GM18951 (cell line): ENCODE measurements at regions not wholly inside any gene's neighbourhood (a gene's known extent, or its start where the extent isn't known, plus 50 kb on each side); places are given as distances from the start of the nearest gene placed in this dataset.

ENCODE experiments used
- POLR2A ChIP-seq: IDR thresholded peaks from 4 replicates; pipeline ENCODE4 v1.6.1; 2011; ENCODE audit warnings: mild to moderate bottlenecking; ENCODE audit not compliant: insufficient read length, insufficient read depth; ENCODE audit errors: extremely low read depth
- in situ Hi-C: fragments of 300-500 bp; cut with MboI; formaldehyde crosslinking; loops from one replicate; pipeline ENCODE4 v1.12.0; 2022; ENCODE audit warnings: low sequenced_read_pairs, mixed read lengths, inconsistent platforms; ENCODE audit not compliant: unreplicated experiment

DNA sequence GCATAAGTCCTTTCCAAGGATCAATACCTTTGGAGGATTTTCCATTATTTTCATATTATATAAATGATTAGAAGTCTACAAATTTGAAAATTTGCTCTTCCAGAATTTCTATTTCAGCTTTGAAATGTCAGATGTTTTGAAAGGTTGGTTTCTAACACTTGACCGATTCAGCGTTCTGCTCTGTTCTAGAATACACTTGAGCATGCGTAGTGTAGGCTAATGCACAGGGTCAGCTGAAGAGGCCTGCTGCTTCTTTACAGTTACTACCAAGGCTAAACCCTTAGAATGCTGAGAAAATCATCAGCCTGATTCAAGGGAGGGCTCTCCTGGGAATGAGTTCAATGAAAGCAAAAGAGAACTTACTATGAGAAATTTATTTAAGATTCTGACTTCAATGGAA is 177.6 kb downstream of the RNF144B start:
- in situ Hi-C loops = no loop called here
- TF ChIP-seq POLR2A = no peak

GRCh38 chr6:18565231-18565630 is 178.1 kb downstream of the RNF144B start:
- in situ Hi-C loops = no loop called here
- no peak for TF ChIP-seq POLR2A

DNA sequence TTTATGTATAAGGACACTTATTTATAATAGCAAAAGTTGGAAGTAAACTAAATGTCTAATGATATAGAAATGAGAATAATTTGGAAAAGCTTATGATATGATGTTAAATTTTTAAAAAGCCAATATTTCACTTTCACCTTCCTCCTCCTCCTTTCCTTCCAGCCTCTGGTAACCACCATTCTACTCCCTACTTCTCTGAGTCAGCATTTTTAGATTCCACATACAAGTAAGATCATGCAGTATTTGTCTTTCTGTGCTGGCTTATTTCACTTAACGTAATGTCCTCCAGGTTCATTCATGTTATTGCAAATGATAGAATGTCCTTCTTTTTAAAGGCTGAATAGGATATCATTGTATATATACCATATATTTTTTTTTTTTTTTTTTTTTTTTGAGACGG is 180.2 kb downstream of the RNF144B start:
- in situ Hi-C loops = no loop called here
- TF ChIP-seq POLR2A = no peak

DNA sequence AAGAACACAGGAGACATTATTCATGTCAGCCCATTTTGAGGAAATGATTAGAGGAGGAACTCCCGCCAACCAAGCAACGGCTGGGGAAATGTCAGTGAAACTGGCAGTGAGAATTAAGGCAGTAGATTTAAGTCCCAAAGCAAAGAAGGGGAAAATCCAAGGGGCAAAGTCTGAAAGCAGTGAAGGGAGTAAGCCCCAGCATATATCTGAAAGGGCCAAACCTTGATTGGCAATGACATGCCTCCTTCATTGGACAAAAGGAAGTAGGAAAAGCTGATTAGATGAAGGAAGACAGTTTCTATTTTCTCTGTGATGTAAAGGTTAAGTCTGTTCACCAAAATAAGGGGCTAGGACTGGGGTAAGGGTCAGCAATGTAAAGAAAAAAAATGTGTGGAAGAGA is 190.3 kb downstream of the RNF144B start:
- in situ Hi-C loops = no loop called here

GRCh38 chr6:18579166-18579565 is 192.0 kb downstream of the RNF144B start:
- no peak for TF ChIP-seq POLR2A
- in situ Hi-C loops = no loop called here

More for the DNA sequence above, 190.3 kb downstream of the RNF144B start:
- no peak for TF ChIP-seq POLR2A

DNA sequence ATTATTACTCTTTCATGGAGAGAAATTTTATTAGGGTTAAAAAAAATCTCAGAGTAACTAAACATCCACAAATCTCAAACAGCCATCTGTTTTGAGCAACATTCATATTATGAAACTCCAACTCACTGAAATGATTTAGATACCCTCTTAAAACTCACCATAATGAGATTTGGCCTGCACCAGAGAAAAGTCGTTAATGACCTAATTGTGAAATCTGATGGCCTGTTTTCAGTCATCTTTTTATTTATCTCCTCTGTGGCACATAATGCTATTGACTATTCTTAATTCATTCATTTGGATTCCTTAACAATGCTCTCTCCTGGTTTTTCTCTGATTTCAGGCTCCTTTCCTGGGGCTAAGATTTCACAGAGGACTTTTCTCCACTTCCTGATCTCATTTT is 192.7 kb downstream of the RNF144B start:
- in situ Hi-C loops = no loop called here
- TF ChIP-seq POLR2A = no peak

- no peak for TF ChIP-seq POLR2A
- in situ Hi-C loops = no loop called here
These were observed 197.2 kb downstream of the RNF144B start for GRCh38 chr6:18584372-18584771.

- no peak for TF ChIP-seq POLR2A
- in situ Hi-C loops = no loop called here
These were observed 198.0 kb downstream of the RNF144B start for GRCh38 chr6:18585032-18585573.

GRCh38 chr6:18586133-18586532 is 199.0 kb downstream of the RNF144B start:
- in situ Hi-C loops = no loop called here

DNA sequence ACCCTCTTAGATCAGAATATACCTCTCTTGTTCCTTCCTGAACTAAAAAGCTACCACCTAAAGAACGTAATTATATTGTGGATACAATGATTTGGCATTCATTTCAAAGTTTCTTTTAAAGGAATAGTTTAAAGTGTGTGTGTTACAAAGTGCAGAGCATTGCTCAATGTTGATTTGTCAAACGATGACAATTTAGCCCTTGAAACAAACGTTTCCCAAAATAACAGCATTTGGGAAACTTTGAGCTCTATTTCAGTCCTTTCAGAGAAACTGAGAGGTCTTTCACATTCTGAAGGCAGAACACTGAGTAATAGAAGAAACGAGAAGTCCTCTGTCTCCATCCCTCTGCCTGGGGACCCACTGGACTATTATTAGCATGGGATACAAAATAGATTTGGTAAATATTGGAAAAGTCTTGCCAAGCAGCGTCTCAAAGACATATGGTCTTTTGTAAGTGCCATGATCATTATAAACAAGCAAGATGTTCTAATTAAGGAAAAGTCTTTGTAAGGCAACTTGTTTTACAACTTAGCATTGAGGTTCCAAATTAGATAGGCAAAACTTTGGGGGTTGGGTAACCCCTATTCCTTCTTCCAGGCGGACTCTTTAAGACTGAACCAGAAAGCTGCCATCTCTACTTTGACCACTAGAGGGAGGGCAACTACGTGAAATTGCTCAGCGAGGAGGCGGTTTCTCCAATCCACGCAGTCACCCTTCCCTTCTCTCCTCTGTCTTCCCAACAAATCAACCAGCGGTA is 208.8 kb downstream of the RNF144B start:
- in situ Hi-C loops = no loop called here
- TF ChIP-seq POLR2A = no peak

More at GRCh38 chr6:18586133-18586532, 199.0 kb downstream of the RNF144B start:
- no peak for TF ChIP-seq POLR2A

GRCh38 chr6:18596531-18596835 is 209.3 kb downstream of the RNF144B start:
- TF ChIP-seq POLR2A = no peak
- in situ Hi-C loops = no loop called here

- in situ Hi-C loops = no loop called here
- no peak for TF ChIP-seq POLR2A
These were observed 211.6 kb downstream of the RNF144B start for GRCh38 chr6:18598551-18599264.

GRCh38 chr6:18600255-18600654 is 213.1 kb downstream of the RNF144B start:
- no peak for TF ChIP-seq POLR2A
- in situ Hi-C loops = no loop called here

DNA sequence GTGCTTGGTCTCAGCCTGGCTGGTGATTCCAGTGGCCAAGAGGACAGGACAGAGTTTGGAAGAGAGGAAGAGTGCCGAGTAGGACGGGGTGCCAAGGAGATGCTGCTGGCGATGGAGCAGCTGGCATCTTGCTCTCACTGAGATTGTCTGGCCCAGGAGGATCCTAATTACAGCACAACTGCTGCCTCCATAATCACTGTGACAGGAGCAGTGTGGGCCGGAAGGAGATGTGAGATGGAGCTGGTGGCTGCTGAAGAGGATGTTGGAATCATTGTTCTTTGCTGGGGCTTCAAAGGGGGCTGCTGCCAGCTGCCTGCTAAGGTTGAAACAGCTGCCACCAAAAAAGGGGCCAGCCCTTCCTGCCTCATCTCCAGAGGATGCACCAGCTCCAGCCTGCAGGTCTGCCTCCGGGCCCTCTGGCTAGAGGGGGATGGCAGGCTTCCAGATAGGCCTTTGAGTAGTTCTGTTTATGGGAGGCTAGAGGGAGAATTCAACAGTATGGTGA is 214.4 kb downstream of the RNF144B start:
- in situ Hi-C loops = no loop called here
- no peak for TF ChIP-seq POLR2A

GRCh38 chr6:18602931-18603330 is 215.8 kb downstream of the RNF144B start:
- TF ChIP-seq POLR2A = no peak
- in situ Hi-C loops = no loop called here
